ENCODE measurements at regions not wholly inside any gene's neighbourhood (a gene's known extent, or its start where the extent isn't known, plus 50 kb on each side); places are given as distances from the start of the nearest gene placed in this dataset.

DNA sequence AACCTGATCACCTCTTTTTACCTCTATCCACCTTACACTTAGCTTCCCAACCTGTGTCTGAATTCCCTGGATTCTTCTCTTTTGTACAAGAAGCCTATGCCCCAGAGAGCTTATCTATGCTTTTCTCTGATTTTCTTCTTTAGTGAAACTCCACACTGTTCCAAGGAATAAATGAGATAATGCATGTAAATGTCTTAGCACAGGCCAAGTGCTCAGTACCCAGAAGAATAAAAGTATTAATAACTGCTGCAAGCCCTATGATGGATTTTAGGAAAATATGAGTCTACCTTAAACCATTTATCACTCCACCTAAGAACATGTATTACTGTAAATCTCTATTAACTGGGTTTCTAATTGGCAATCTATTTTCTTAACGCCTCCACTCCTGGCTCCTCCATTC lies 168.5 kb upstream of the TNC start:
- no peak overlapping the region for H3K9ac ChIP-seq (ENCODE audit: insufficient read depth, low read depth, low read length)
- H3K9me3 ChIP-seq (ENCODE audit: low read length), result no peaks in the 10 kb centered on the region
- H3K27ac ChIP-seq (ENCODE audit: extremely low read length, insufficient read depth, low read length), result no peak overlapping the region
- intact Hi-C loops (cut with micrococcal nuclease; ENCODE audit: unreplicated experiment) (no loop called here), in situ Hi-C loops (cut with HindIII; ENCODE audit: extremely low pct_ligation_motif_present, low pct_unique_long_range_greater_than_20kb) (no loop called here)
- no peaks in the 10 kb centered on the region for H3K27me3 ChIP-seq (ENCODE audit: control insufficient read depth in 1 of 2, insufficient read depth in 2 of 2, low read length in 2 of 2)
- no peak for DNase-seq (ENCODE audit: low spot score)
- no peak for TF ChIP-seq ZNF747 (CRISPR knock-in tag; IDR thresholded peaks at IDR 0.05; ENCODE audit: borderline replicate concordance)
- 0% methylated on average over 1 of the region's 1 CpG for WGBS (ENCODE audit: low lambda C conversion rate)
- no peaks in the 10 kb centered on the region for H4K20me1 ChIP-seq (ENCODE audit: insufficient read depth, low read length)
- no peak overlapping the region for H2AFZ ChIP-seq (ENCODE audit: low read length)
- POLR2A ChIA-PET, result no interaction called here
- no peaks in the 10 kb centered on the region for H3K79me2 ChIP-seq (ENCODE audit: insufficient read depth, low read length)
- no peak overlapping the region for H3K4me3 ChIP-seq (replicated peaks in 1 of 3; ENCODE audit: insufficient read depth in 1 of 3, low read depth in 2 of 3, low read length in 3 of 3)
- no peak for ATAC-seq
- no peaks in the 10 kb centered on the region for H3K36me3 ChIP-seq (replicated peaks in 1 of 2; ENCODE audit: control insufficient read depth in 1 of 2, insufficient read depth in 2 of 2, low read length in 2 of 2)
- no peak for FAIRE-seq
- BruUV-seq (replicated peaks), result no TSS peak
- CTCF ChIA-PET (ENCODE audit: low intra/inter-chr PET ratio, low total read pairs), result no interaction called here
- no peak overlapping the region for H3K4me2 ChIP-seq (ENCODE audit: low read depth, low read length)
- no peaks in the 10 kb centered on the region for H3K4me1 ChIP-seq (ENCODE audit: insufficient read depth, low read length)

DNA sequence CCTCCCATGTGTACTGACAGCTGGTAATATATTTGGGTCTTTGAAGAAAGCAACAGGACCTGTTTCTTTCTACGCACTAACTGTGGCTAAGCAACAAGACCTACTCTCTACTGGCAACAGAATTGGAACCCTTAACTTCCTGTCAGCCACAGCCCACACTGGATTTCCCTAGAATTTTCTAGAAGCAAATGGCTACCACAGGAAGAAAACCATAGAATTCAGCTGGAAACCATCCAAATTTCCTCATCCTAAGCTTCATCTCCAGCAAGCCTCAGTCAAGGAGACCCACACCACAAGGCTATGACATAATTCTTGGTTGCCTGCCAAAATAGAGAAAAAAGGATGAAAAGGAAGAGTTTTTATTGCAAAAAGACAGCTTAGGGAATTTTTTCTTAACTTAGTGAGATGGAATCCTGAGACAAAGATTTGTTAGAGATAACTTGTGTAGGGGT lies 171.8 kb upstream of the TNC start:
- FAIRE-seq (no peak), ATAC-seq (no peak), DNase-seq (ENCODE audit: low spot score) (no peak)
- H2AFZ ChIP-seq (ENCODE audit: low read length), result no peak overlapping the region
- no peaks in the 10 kb centered on the region for H3K79me2 ChIP-seq (ENCODE audit: insufficient read depth, low read length)
- no peaks in the 10 kb centered on the region for H3K36me3 ChIP-seq (replicated peaks in 1 of 2; ENCODE audit: control insufficient read depth in 1 of 2, insufficient read depth in 2 of 2, low read length in 2 of 2)
- no peaks in the 10 kb centered on the region for H4K20me1 ChIP-seq (ENCODE audit: insufficient read depth, low read length)
- no peak overlapping the region for H3K4me2 ChIP-seq (ENCODE audit: low read depth, low read length)
- ChIA-PET CTCF (ENCODE audit: low intra/inter-chr PET ratio, low total read pairs) (no interaction called here), POLR2A (no interaction called here)
- 100% methylated on average over 1 of the region's 1 CpG for WGBS (ENCODE audit: low lambda C conversion rate)
- no peaks in the 10 kb centered on the region for H3K4me1 ChIP-seq (ENCODE audit: insufficient read depth, low read length)
- intact Hi-C loops (cut with micrococcal nuclease; ENCODE audit: unreplicated experiment), result no loop called here
- in situ Hi-C loops (cut with HindIII; ENCODE audit: extremely low pct_ligation_motif_present, low pct_unique_long_range_greater_than_20kb), result no loop called here
- no peaks in the 10 kb centered on the region for H3K27me3 ChIP-seq (ENCODE audit: control insufficient read depth in 1 of 2, insufficient read depth in 2 of 2, low read length in 2 of 2)
- no TSS peak for BruUV-seq (replicated peaks)
- H3K9me3 ChIP-seq (ENCODE audit: low read length), result no peaks in the 10 kb centered on the region
- no peak overlapping the region for H3K27ac ChIP-seq (ENCODE audit: extremely low read length, insufficient read depth, low read length)
- H3K4me3 ChIP-seq (replicated peaks in 1 of 3; ENCODE audit: insufficient read depth in 1 of 3, low read depth in 2 of 3, low read length in 3 of 3), result no peak overlapping the region
- H3K9ac ChIP-seq (ENCODE audit: insufficient read depth, low read depth, low read length), result no peak overlapping the region
- no peak for TF ChIP-seq FOSL1 (CRISPR knock-in tag; IDR thresholded peaks at IDR 0.05; ENCODE audit: borderline replicate concordance)
- TF ChIP-seq CBX5 (CRISPR knock-in tag; IDR thresholded peaks at IDR 0.05; ENCODE audit: borderline replicate concordance), result no peak
- TF ChIP-seq, protein P1, sequence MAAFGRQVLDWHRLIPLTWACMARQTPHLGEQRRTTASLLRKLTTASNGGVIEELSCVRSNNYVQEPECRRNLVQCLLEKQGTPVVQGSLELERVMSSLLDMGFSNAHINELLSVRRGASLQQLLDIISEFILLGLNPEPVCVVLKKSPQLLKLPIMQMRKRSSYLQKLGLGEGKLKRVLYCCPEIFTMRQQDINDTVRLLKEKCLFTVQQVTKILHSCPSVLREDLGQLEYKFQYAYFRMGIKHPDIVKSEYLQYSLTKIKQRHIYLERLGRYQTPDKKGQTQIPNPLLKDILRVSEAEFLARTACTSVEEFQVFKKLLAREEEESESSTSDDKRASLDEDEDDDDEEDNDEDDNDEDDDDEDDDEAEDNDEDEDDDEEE (CRISPR knock-in tag; IDR thresholded peaks at IDR 0.05), result no peak
- TF ChIP-seq ZNF768 (CRISPR knock-in tag; IDR thresholded peaks at IDR 0.05), result no peak
- TF ChIP-seq TCF7 (IDR thresholded peaks at IDR 0.05; ENCODE audit: low read depth), result no peak
- TF ChIP-seq ZNF264 (CRISPR knock-in tag; IDR thresholded peaks at IDR 0.05), result no peak
- TF ChIP-seq GTF2F1 (IDR thresholded peaks at IDR 0.05; ENCODE audit: low read length), result no peak
- no peak for TF ChIP-seq ELF4 (CRISPR knock-in tag; IDR thresholded peaks at IDR 0.05; ENCODE audit: borderline replicate concordance)
- TF ChIP-seq CENPX (CRISPR knock-in tag; IDR thresholded peaks at IDR 0.05), result no peak
- TF ChIP-seq ZNF75D (CRISPR knock-in tag; IDR thresholded peaks at IDR 0.05; ENCODE audit: borderline replicate concordance), result no peak
- TF ChIP-seq ZNF670 (CRISPR knock-in tag; IDR thresholded peaks at IDR 0.05; ENCODE audit: borderline replicate concordance), result no peak
- no peak for TF ChIP-seq PLRG1 (conservative IDR thresholded peaks at IDR 0.05)
- no peak for TF ChIP-seq GLI4 (CRISPR knock-in tag; IDR thresholded peaks at IDR 0.05; ENCODE audit: borderline replicate concordance)
- no peak for TF ChIP-seq NFE2L2 (IDR thresholded peaks at IDR 0.05; ENCODE audit: low read length)
- TF ChIP-seq ZNF841 (CRISPR knock-in tag; IDR thresholded peaks at IDR 0.05; ENCODE audit: borderline replicate concordance), result no peak
- TF ChIP-seq IKZF4 (CRISPR knock-in tag; IDR thresholded peaks at IDR 0.05; ENCODE audit: borderline replicate concordance, low read depth, not compliant biosample characterization), result no peak
- TF ChIP-seq SMARCE1 (IDR thresholded peaks at IDR 0.05; ENCODE audit: borderline replicate concordance), result no peak
- no peak for TF ChIP-seq MIER3 (CRISPR knock-in tag; IDR thresholded peaks at IDR 0.05; ENCODE audit: borderline replicate concordance)
